Breast epithelium (tissue), 3 donors: ENCODE measurements at regions not wholly inside any gene's neighbourhood (a gene's known extent, or its start where the extent isn't known, plus 50 kb on each side); places are given as distances from the start of the nearest gene placed in this dataset.

Source experiments
- POLR2A ChIP-seq: fragments of 450-650 bp; IDR thresholded peaks from one replicate; pipeline ENCODE4 v1.6.1; 2016; ENCODE audit warnings: antibody characterized with exemption, mild to moderate bottlenecking, moderate library complexity
- POLR2AphosphoS5 ChIP-seq, 3 donors: sonication (generic); formaldehyde crosslinking; IDR thresholded peaks; one replicate each; pipeline ENCODE4 v1.6.1; 2017; ENCODE audit warnings: antibody characterized with exemption in 3 of 3
- TF ChIP-seq, protein P1 (sequence below), 3 donors: fragments of 450-650 bp; IDR thresholded peaks; one replicate each; pipeline ENCODE4 v1.5.1; 2016 to 2017; ENCODE audit warnings: antibody characterized with exemption in 3 of 3, mild to moderate bottlenecking in 3 of 3, moderate library complexity in 3 of 3

DNA sequence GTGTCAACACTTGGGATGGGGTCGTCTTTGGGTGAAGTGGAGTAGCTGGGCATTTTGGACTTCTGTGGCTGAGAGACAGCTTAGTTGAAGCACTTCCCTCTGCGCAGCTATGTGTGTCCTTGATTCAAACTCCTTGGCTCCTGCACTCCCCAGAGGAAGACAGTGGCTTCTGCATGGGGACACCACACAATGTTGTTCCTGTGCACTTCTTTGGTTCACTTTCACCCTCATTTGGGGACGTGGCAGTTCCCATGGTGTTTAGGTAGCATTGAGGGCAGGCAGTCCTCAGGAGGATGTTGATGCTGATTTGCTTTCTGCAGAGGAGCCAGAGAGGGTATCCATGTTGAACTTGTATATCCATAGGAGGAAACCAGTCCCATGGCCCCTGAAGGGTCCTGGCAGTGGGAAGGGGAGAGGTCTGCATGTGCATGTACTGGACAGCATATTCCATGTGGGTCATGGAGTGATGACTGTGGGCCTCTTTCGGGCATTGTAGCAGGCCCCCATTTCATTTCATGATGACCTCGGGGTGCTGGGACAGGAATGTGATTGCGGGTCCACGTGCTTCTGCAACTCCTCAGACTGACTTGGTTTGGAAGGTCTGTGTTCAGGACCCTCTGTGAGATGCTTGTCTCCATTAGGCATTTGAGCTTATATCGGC lies 135.4 kb downstream of the SNRPN start:
- no peak for TF ChIP-seq POLR2A
- TF ChIP-seq, protein P1, sequence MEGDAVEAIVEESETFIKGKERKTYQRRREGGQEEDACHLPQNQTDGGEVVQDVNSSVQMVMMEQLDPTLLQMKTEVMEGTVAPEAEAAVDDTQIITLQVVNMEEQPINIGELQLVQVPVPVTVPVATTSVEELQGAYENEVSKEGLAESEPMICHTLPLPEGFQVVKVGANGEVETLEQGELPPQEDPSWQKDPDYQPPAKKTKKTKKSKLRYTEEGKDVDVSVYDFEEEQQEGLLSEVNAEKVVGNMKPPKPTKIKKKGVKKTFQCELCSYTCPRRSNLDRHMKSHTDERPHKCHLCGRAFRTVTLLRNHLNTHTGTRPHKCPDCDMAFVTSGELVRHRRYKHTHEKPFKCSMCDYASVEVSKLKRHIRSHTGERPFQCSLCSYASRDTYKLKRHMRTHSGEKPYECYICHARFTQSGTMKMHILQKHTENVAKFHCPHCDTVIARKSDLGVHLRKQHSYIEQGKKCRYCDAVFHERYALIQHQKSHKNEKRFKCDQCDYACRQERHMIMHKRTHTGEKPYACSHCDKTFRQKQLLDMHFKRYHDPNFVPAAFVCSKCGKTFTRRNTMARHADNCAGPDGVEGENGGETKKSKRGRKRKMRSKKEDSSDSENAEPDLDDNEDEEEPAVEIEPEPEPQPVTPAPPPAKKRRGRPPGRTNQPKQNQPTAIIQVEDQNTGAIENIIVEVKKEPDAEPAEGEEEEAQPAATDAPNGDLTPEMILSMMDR (IDR thresholded peaks at IDR 0.05), result no peak
- TF ChIP-seq POLR2AphosphoS5 (IDR thresholded peaks at IDR 0.05), result no peak
